ENCODE measurements at regions not wholly inside any gene's neighbourhood (a gene's known extent, or its start where the extent isn't known, plus 50 kb on each side); places are given as distances from the start of the nearest gene placed in this dataset.

DNA sequence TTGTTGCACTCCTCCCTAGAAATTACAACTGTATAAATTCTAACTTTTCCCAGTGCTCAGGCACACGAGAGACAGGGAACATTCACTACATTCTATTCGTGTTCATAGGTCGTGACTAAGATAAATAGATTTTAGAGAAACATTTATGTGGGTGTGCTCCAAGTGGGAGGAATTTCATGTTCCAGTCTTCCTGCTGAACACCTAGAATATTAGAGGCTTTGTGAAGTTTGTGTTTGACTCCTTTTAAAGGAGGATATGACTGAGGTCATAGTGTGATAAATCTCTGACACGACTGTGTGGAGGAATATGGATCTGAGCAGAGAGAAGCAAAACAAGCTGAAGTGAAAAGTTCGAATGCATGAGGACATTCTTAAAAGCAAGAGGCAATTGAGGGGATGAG lies 355.3 kb downstream of the ZSWIM6 start:
- Mint-ChIP-seq H3K36me3 (ENCODE audit: low read depth) (no peaks in the 10 kb centered on the region), H3K4me3 (no peak overlapping the region), H3K27me3 (peaks cover 31% of the 10 kb centered on the region), H3K27ac (no peak overlapping the region), H3K9me3 (no peaks in the 10 kb centered on the region), H3K4me1 (ENCODE audit: low read depth) (no peaks in the 10 kb centered on the region)
- DNase-seq (no peak), ATAC-seq (no peak)
- ChIA-PET CTCF (interaction anchor here (1.6 kb wide), 1 partner anchor 10 kb away, joined by 3 read pairs; no protein-coding TSS in a partner anchor), POLR2A (no interaction called here)
- TF ChIP-seq, protein P1, sequence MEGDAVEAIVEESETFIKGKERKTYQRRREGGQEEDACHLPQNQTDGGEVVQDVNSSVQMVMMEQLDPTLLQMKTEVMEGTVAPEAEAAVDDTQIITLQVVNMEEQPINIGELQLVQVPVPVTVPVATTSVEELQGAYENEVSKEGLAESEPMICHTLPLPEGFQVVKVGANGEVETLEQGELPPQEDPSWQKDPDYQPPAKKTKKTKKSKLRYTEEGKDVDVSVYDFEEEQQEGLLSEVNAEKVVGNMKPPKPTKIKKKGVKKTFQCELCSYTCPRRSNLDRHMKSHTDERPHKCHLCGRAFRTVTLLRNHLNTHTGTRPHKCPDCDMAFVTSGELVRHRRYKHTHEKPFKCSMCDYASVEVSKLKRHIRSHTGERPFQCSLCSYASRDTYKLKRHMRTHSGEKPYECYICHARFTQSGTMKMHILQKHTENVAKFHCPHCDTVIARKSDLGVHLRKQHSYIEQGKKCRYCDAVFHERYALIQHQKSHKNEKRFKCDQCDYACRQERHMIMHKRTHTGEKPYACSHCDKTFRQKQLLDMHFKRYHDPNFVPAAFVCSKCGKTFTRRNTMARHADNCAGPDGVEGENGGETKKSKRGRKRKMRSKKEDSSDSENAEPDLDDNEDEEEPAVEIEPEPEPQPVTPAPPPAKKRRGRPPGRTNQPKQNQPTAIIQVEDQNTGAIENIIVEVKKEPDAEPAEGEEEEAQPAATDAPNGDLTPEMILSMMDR (IDR thresholded peaks at IDR 0.05), result no peak
- intact Hi-C loops (cut with micrococcal nuclease), result no loop called here

DNA sequence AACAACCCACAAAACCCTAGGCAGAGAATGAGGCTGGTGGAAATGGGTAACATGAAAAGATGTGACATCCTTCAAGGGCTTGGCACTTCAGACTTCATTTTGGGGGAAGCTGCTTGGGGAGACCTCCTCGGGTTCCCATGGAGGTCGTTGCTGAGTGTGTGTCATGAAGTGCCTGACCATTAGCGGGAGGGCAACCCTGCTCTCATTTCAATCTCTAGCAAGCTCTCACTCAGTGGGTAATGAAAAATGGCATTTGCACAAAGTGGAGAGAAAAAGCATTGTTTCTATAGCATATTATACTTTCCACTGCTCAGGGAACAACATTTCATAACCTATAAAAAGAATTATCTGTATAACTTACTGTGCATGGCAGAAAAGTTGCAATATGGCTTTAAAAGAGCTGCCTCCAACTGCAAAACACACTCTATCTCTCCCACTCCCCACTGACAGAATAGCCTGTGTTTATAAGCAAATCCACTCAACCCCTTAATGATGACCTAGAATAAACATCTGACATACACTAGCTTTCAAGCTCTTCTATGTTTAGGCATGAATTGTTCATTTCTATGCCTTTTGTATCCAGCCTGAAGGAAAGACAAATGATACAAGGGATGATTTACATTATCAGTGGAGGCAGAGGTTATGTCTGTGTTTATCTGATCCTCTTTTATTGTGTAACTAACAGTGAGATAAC lies 357.2 kb downstream of the ZSWIM6 start:
- CTCF ChIA-PET, result no interaction called here
- POLR2A ChIA-PET, result no interaction called here
- no peak for ATAC-seq

DNA sequence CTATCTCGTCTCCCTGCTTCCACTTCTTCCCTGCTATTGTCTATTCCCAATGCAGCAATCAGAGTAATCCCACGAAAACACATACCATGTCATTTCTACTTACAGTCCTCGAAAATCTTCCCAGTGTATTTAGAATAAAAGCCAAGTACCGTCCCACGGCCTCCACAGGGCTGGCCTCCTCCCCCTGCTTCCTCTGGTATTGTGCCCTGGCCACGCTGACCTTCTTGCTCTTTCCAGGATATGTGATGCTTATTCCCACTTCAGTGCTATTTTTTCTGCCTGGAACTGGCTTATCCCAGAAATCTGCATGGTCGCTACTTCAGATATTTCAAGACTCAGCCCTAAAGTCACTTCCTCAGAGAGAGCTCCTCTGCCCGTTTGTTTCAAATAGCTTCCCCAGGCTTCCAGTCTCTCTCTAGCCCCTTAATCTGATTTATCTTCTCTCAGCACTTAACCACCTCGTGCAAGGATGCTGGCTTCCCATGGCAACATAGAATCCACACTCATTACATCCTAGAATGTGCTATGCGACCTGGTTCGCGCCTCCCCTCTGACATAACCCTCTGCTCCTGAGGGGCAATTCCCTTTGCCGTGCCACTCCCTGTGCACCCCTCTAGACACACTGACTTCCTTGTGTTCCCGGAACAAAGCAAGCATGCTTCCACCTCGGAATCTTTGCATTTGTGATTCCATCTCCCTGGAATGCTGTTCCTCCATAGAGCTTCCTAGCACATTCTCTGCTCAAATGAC lies 365.9 kb downstream of the ZSWIM6 start:
- ATAC-seq (no peak), DNase-seq (no peak)
- Mint-ChIP-seq H3K36me3 (ENCODE audit: low read depth) (no peaks in the 10 kb centered on the region), H3K4me3 (no peak overlapping the region), H3K27ac (no peak overlapping the region), H3K4me1 (ENCODE audit: low read depth) (no peaks in the 10 kb centered on the region), H3K9me3 (no peaks in the 10 kb centered on the region), H3K27me3 (no peaks in the 10 kb centered on the region)
- POLR2A ChIA-PET, result no interaction called here
- intact Hi-C loops (cut with micrococcal nuclease), result no loop called here
- TF ChIP-seq, protein P1 (IDR thresholded peaks at IDR 0.05), result no peak
- CTCF ChIA-PET, result no interaction called here

More for the DNA sequence above, 357.2 kb downstream of the ZSWIM6 start:
- H3K4me1 Mint-ChIP-seq (ENCODE audit: low read depth), result no peaks in the 10 kb centered on the region
- no peak overlapping the region for H3K27ac Mint-ChIP-seq
- DNase-seq, result no peak
- H3K27me3 Mint-ChIP-seq, result peaks cover 30% of the 10 kb centered on the region
- intact Hi-C loops (cut with micrococcal nuclease), result no loop called here
- H3K9me3 Mint-ChIP-seq, result no peaks in the 10 kb centered on the region
- TF ChIP-seq, protein P1 (IDR thresholded peaks at IDR 0.05), result no peak
- no peaks in the 10 kb centered on the region for H3K36me3 Mint-ChIP-seq (ENCODE audit: low read depth)
- H3K4me3 Mint-ChIP-seq, result no peak overlapping the region

DNA sequence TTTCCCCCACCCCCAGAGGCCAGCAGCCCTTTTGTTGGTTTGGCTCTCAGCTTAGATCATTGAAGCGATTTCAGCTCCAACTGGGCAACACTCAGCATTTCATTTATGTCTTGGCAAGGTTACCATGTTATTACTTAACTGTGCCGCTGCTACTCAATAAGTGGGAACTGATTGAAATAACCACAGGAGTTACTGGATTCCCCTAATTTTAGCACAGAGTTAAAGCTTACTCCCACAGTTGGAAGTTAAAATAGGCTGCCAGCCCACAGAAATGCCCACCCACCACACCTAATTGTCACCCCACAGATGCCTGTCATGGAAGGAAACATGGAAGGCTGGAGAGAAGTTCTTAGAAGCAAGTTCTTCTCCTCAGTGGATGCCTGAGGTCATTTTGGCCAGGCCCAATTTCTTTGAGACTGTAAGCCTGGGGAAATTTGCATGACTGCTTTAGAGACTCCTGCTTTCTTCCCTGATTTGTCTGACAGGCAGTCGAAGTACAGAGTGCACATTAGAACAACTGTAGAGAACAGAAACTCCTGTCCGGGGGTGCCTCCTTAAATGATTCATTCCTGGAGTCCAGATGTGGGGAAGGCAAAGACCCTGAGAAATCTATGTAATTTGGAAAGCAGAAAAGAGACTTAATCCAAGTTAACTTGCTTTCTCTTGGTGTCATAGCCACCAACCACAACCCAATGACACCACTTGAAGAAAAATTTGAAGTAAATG lies 370.0 kb downstream of the ZSWIM6 start:
- peaks cover 3% of the 10 kb centered on the region for H3K27me3 Mint-ChIP-seq
- H3K4me1 Mint-ChIP-seq (ENCODE audit: low read depth), result no peaks in the 10 kb centered on the region
- ChIA-PET CTCF (interaction anchor here (0.8 kb wide), 1 partner anchor 13 kb away, joined by 3 read pairs; no protein-coding TSS in a partner anchor), POLR2A (no interaction called here)
- DNase-seq, result no peak
- TF ChIP-seq, protein P1 (IDR thresholded peaks at IDR 0.05), result no peak
- no peak overlapping the region for H3K4me3 Mint-ChIP-seq
- H3K36me3 Mint-ChIP-seq (ENCODE audit: low read depth), result no peaks in the 10 kb centered on the region
- ATAC-seq, result no peak
- no peaks in the 10 kb centered on the region for H3K9me3 Mint-ChIP-seq
- intact Hi-C loops (cut with micrococcal nuclease), result no loop called here
- no peak overlapping the region for H3K27ac Mint-ChIP-seq

DNA sequence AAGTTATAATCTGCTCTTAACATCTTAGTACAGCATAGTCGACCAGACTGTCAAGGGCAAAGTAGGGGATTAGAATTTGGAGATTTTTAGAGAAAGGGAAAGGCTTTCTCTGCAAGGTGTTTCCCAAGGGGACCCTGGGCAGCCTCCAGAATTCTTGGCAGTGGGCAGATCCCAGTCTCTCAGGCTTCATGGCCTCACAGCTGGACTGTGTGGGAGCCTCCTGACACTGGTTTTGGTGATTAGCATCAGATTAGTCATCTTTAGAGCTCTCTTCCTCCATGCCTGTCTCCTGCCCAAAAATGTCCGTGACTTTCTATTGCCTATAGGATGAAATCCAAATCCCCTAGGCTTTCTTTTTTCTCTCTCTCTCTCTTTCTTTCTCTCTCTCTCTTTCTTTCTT lies 370.7 kb downstream of the ZSWIM6 start:
- POLR2A ChIA-PET, result no interaction called here
- no peaks in the 10 kb centered on the region for H3K4me1 Mint-ChIP-seq (ENCODE audit: low read depth)
- CTCF ChIA-PET, result no interaction called here
- no peak overlapping the region for H3K27ac Mint-ChIP-seq
- DNase-seq, result no peak
- intact Hi-C loops (cut with micrococcal nuclease), result no loop called here
- no peaks in the 10 kb centered on the region for H3K9me3 Mint-ChIP-seq
- H3K4me3 Mint-ChIP-seq, result no peak overlapping the region
- ATAC-seq, result no peak
- TF ChIP-seq, protein P1 (IDR thresholded peaks at IDR 0.05), result no peak
- H3K36me3 Mint-ChIP-seq (ENCODE audit: low read depth), result no peaks in the 10 kb centered on the region
- peaks cover 3% of the 10 kb centered on the region for H3K27me3 Mint-ChIP-seq

Measured in activated CD8-positive, alpha-beta T cell treated with anti-CD3 and anti-CD28 coated beads for 36 hours (primary cell).